GM18861 (cell line): ENCODE measurements at regions not wholly inside any gene's neighbourhood (a gene's known extent, or its start where the extent isn't known, plus 50 kb on each side); places are given as distances from the start of the nearest gene placed in this dataset.
"Not testable (repeated sequence)": the region's sequence is repeated elsewhere in the genome, so short reads cannot be mapped to it uniquely, and the experiment has no call there.

Source experiments
- ATAC-seq: cut with Tn5 transposase; IDR thresholded peaks from one replicate; pipeline ENCODE4 v1.9.1; 2021; ENCODE audit not compliant: unreplicated experiment

- no peak for ATAC-seq
Observed at GRCh38 chr4:188911199-188911598, 772.0 kb downstream of the TRIML1 start.

- ATAC-seq, result no peak
Observed at GRCh38 chr4:188911707-188912106, 772.5 kb downstream of the TRIML1 start.

GRCh38 chr4:188915175-188915574, 775.9 kb downstream of the TRIML1 start:
- no peak for ATAC-seq

- no peak for ATAC-seq
Observed at GRCh38 chr4:188918787-188919186, 779.5 kb downstream of the TRIML1 start.

GRCh38 chr4:188930822-188931221, 791.6 kb downstream of the TRIML1 start:
- no peak for ATAC-seq

- no peak for ATAC-seq
Observed at GRCh38 chr4:188934320-188934962, 795.2 kb downstream of the TRIML1 start.

- ATAC-seq, result no peak
Observed at GRCh38 chr4:188941524-188942119, 802.4 kb downstream of the TRIML1 start.

- no peak for ATAC-seq
Observed at GRCh38 chr4:188942606-188943005, 803.4 kb downstream of the TRIML1 start.

GRCh38 chr4:188949596-188949995, 810.4 kb downstream of the TRIML1 start:
- ATAC-seq, result no peak

- ATAC-seq, result no peak
Observed at GRCh38 chr4:188955066-188955465, 815.8 kb downstream of the TRIML1 start.

GRCh38 chr4:188956566-188956965, 817.3 kb downstream of the TRIML1 start:
- no peak for ATAC-seq

- no peak for ATAC-seq
Observed at GRCh38 chr4:188958346-188958745, 819.1 kb downstream of the TRIML1 start.

- ATAC-seq, result no peak
Observed at GRCh38 chr4:188959424-188959823, 820.2 kb downstream of the TRIML1 start.

- ATAC-seq, result no peak
Observed at GRCh38 chr4:188960411-188961093, 821.3 kb downstream of the TRIML1 start.

GRCh38 chr4:188971125-188971524, 831.9 kb downstream of the TRIML1 start:
- ATAC-seq, result no peak

- ATAC-seq, result no peak
Observed at GRCh38 chr4:188975271-188975670, 836.0 kb downstream of the TRIML1 start.

GRCh38 chr4:188976644-188977115, 837.4 kb downstream of the TRIML1 start:
- ATAC-seq, result no peak

GRCh38 chr4:188977232-188977631, 838.0 kb downstream of the TRIML1 start:
- not testable (repeated sequence) for ATAC-seq

GRCh38 chr4:188984518-188984917, 845.3 kb downstream of the TRIML1 start:
- no peak for ATAC-seq

- no peak for ATAC-seq
Observed at GRCh38 chr4:188986271-188986689, 847.0 kb downstream of the TRIML1 start.

GRCh38 chr4:188987011-188987410, 847.8 kb downstream of the TRIML1 start:
- no peak for ATAC-seq

- ATAC-seq, result no peak
Observed at GRCh38 chr4:188988131-188988530, 848.9 kb downstream of the TRIML1 start.
